DND-41 (cell line): ENCODE measurements at regions not wholly inside any gene's neighbourhood (a gene's known extent, or its start where the extent isn't known, plus 50 kb on each side); places are given as distances from the start of the nearest gene placed in this dataset.

Experiments
- ATAC-seq: fragments of 200-7000 bp; cut with Tn5 transposase; 3 replicates; pipeline ENCODE4 v1.9.1; 2021; ENCODE audit warnings: low read depth; ENCODE audit not compliant: insufficient read depth
- DNase-seq: peaks from one replicate; pipeline ENCODE4 v3.0.0-alpha.2; 2020
- H2AFZ ChIP-seq: 2 replicates; pipeline ENCODE4 v1.6.0; 2012; ENCODE audit warnings: low read depth, low read length
- H3K27ac ChIP-seq: 2 replicates; pipeline ENCODE4 v1.5.1; 2012; ENCODE audit warnings: low read length, inconsistent platforms
- H3K27me3 ChIP-seq: fragments of 200-600 bp; sonication (generic); 2 replicates; pipeline ENCODE4 v1.6.0; 2012; ENCODE audit warnings: low read length, mild to moderate bottlenecking, inconsistent platforms; ENCODE audit not compliant: insufficient read depth, poor library complexity
- H3K36me3 ChIP-seq: 2 replicates; pipeline ENCODE4 v1.5.1; 2012; ENCODE audit warnings: low read length, inconsistent platforms; ENCODE audit not compliant: insufficient read depth
- H3K4me1 ChIP-seq: 2 replicates; pipeline ENCODE4 v1.5.1; 2012; ENCODE audit warnings: mild to moderate bottlenecking, low read length; ENCODE audit not compliant: insufficient read depth
- H3K4me2 ChIP-seq: 2 replicates; pipeline ENCODE4 v1.6.0; 2012; ENCODE audit warnings: mild to moderate bottlenecking, moderate library complexity, low read length, inconsistent platforms; ENCODE audit not compliant: insufficient read depth
- H3K4me3 ChIP-seq, 2 experiments: fragments of 200-600 bp in 1 of 2; shearing (Covaris generic) in 1 of 2; 2 replicates each; pipeline ENCODE4 v1.5.1; 2012 to 2016; ENCODE audit warnings: inconsistent platforms in 2 of 2, low read length in 2 of 2, mild to moderate bottlenecking in 2 of 2, low read depth in 1 of 2, moderate library complexity in 1 of 2
- H3K79me2 ChIP-seq: 2 replicates; pipeline ENCODE4 v1.6.0; 2012; ENCODE audit warnings: low read length, inconsistent platforms; ENCODE audit not compliant: insufficient read depth
- H3K9ac ChIP-seq: 2 replicates; pipeline ENCODE4 v1.6.0; 2012; ENCODE audit warnings: low read depth, mild to moderate bottlenecking, inconsistent platforms, low read length, moderate library complexity
- H3K9me3 ChIP-seq: 2 replicates; pipeline ENCODE4 v1.5.1; 2012; ENCODE audit warnings: low read length, moderate library complexity, mild to moderate bottlenecking, inconsistent platforms; ENCODE audit not compliant: insufficient read depth, severe bottlenecking
- H4K20me1 ChIP-seq: 2 replicates; pipeline ENCODE4 v1.6.0; 2012; ENCODE audit warnings: low read length; ENCODE audit not compliant: insufficient read depth
- CTCF ChIP-seq: IDR thresholded peaks from 2 replicates; pipeline ENCODE4 v1.5.1; 2012; ENCODE audit warnings: borderline replicate concordance, low read length, moderate library complexity, mild to moderate bottlenecking; ENCODE audit not compliant: poor library complexity, severe bottlenecking; ENCODE audit errors: extremely low read depth
- EZH2 ChIP-seq: IDR thresholded peaks from 3 replicates; pipeline ENCODE4 v1.6.1; 2012; ENCODE audit warnings: borderline replicate concordance, low read depth, mild to moderate bottlenecking, moderate library complexity, low read length, inconsistent platforms; ENCODE audit not compliant: severe bottlenecking

- TF ChIP-seq EZH2 (no peak), CTCF (no peak)
- Histone ChIP-seq H3K4me1 (no peaks in the 10 kb centered on the region), H4K20me1 (no peaks in the 10 kb centered on the region), H3K27ac (no peak overlapping the region), H3K9ac (no peak overlapping the region), H2AFZ (no peak overlapping the region), H3K36me3 (no peaks in the 10 kb centered on the region), H3K4me2 (no peak overlapping the region), H3K79me2 (no peaks in the 10 kb centered on the region), H3K9me3 (no peaks in the 10 kb centered on the region), H3K27me3 (no peaks in the 10 kb centered on the region), H3K4me3 (no peak overlapping the region)
- DNase-seq (no peak), ATAC-seq (no peak)
Observed at GRCh38 chr13:65445340-65445739, 1784.8 kb downstream of the PCDH9 start.

GRCh38 chr13:65435590-65435989 lies 1794.5 kb downstream of the PCDH9 start:
- no peaks in the 10 kb centered on the region for H3K79me2 ChIP-seq
- H4K20me1 ChIP-seq = no peaks in the 10 kb centered on the region
- TF ChIP-seq CTCF = no peak
- TF ChIP-seq EZH2 = no peak
- no peaks in the 10 kb centered on the region for H3K4me1 ChIP-seq
- H3K4me3 ChIP-seq = no peak overlapping the region
- ATAC-seq = no peak
- H3K27ac ChIP-seq = no peak overlapping the region
- no peak overlapping the region for H2AFZ ChIP-seq
- H3K9me3 ChIP-seq = no peaks in the 10 kb centered on the region
- no peak overlapping the region for H3K9ac ChIP-seq
- H3K4me2 ChIP-seq = no peak overlapping the region
- no peak for DNase-seq
- no peaks in the 10 kb centered on the region for H3K36me3 ChIP-seq
- no peaks in the 10 kb centered on the region for H3K27me3 ChIP-seq

GRCh38 chr13:65417953-65418352 lies 1812.2 kb downstream of the PCDH9 start:
- H3K36me3 ChIP-seq = no peaks in the 10 kb centered on the region
- no peak overlapping the region for H2AFZ ChIP-seq
- H3K9me3 ChIP-seq = no peaks in the 10 kb centered on the region
- no peaks in the 10 kb centered on the region for H3K27me3 ChIP-seq
- H3K27ac ChIP-seq = no peak overlapping the region
- no peak overlapping the region for H3K4me2 ChIP-seq
- H3K9ac ChIP-seq = no peak overlapping the region
- ATAC-seq (no peak), DNase-seq (no peak)
- no peak for TF ChIP-seq CTCF
- H3K79me2 ChIP-seq = no peaks in the 10 kb centered on the region
- H4K20me1 ChIP-seq = no peaks in the 10 kb centered on the region
- H3K4me3 ChIP-seq = no peak overlapping the region
- no peaks in the 10 kb centered on the region for H3K4me1 ChIP-seq

GRCh38 chr13:65416784-65417183 lies 1813.4 kb downstream of the PCDH9 start:
- Histone ChIP-seq H2AFZ (no peak overlapping the region), H3K4me2 (no peak overlapping the region), H3K9ac (no peak overlapping the region), H3K4me3 (no peak overlapping the region), H3K36me3 (no peaks in the 10 kb centered on the region), H3K4me1 (no peaks in the 10 kb centered on the region), H3K9me3 (no peaks in the 10 kb centered on the region), H3K27me3 (no peaks in the 10 kb centered on the region), H3K27ac (no peak overlapping the region), H4K20me1 (no peaks in the 10 kb centered on the region), H3K79me2 (no peaks in the 10 kb centered on the region)
- ATAC-seq (no peak), DNase-seq (no peak)
- TF ChIP-seq CTCF (no peak), EZH2 (no peak)
